Colon (tissue), 2 donors: ENCODE measurements at regions not wholly inside any gene's neighbourhood (a gene's known extent, or its start where the extent isn't known, plus 50 kb on each side); places are given as distances from the start of the nearest gene placed in this dataset.

Experiments
- FAIRE-seq: peaks from 2 replicates; lab custom pipeline; 2012; peaks lifted over from hg19 to GRCh38; lab: Jason Lieb, UNC
- donor health status: control.
- donor health status: control.

DNA sequence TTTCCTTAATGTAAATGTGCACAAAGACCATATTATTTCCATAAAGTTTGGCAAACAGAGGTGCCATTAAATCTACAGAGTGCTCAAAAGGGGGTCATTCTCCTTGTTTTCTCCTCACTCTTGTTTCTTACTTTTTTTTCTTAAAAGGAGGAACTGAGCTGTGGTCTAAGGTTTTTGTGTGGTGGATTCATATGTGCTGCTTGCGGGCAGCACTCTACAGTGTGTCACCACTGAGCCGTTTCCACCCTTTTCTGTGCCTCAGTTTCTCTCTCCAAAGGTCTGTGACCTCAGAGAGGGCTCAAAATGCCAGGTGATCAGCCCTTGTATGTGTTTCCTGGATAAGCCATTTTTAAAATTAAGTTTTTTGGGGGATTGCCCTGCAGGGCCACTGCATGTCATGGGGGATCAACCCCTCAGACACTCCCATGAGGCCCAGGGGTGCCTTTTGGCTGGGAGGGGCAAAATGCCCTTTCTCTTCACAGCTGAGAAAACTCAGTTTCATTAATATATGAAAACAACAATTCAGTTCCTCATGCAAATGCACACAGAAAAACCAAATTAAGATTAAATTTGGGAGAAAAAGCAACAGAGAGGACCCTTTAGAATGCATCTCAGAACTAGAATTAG, 56.9 kb upstream of the VOPP1 start:
- no peak for FAIRE-seq

DNA sequence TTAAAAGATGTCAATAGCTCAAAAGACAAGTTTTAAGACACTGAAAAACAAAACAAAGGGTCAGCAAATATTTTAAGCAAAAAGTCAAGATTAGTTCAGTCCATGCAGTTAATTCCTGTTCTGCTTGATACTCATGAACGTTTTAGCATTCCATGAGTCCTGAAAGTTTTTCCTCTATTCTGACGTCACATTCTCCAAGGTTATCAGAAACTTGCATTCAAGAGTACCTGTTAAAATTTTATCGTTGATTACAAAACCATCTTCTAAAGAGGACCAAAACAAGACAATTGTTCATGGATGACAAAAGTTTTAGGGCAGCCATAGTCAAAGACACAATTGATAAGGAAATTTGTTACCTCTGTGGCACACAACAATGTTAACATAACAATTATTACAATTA, 52.5 kb upstream of the VOPP1 start:
- no peak for FAIRE-seq

DNA sequence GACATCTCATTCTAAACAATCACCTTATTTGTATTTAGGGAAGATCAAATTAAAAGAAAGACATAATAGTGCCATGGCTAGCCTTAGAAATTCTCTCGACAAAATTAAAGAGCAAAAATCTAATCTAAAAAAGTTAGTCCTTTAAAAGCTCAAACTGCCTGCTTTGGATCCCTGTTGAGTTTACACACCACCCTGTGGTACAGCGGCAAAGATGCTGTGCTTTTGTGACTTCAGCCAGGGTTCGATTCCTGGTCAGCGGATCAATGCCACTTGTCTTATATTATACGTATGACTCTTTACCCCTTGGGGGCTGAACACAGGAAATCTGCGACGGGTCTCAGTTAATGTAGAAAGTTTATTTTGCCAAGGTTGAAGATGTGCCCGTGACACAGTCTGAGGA, 51.3 kb upstream of the VOPP1 start:
- FAIRE-seq = no peak

DNA sequence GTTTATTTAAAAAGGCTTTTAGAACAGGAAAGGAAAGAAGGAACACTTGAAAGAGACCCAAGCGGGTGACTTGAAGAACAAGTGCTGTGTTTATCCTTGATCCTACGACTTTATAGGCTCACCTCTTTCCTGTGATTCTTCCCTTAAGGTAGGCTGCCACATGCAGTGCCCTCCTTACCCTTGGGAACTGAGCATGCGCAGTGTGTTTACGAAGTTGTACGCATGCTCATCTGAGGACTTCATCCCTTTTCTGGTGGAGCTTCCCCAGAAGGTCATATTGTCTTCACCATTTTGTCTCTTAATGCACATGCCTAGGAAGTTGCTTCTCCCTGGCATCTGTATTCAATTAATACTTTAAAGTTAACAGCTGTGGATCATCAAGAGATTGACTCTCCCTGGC, 49.9 kb upstream of the VOPP1 start:
- FAIRE-seq = no peak
